MCF 10A (cell line): ENCODE measurements at regions not wholly inside any gene's neighbourhood (a gene's known extent, or its start where the extent isn't known, plus 50 kb on each side); places are given as distances from the start of the nearest gene placed in this dataset.

Experiments
- BruUV-seq: library from RNA; stranded (reverse); fragments of 400-500 nt; replicated peaks from 2 replicates; lab custom pipeline; 2021; lab: Mats Ljungman, UMichigan
- CTCF ChIA-PET: fragments of 300-600 bp; sonication (Branson Sonifier 250); formaldehyde crosslinking; extraction: SDS; loops from one replicate; lab custom pipeline; 2021; ENCODE audit warnings: antibody characterized with exemption, inconsistent platforms; lab: Yijun Ruan, JAX
- POLR2A ChIA-PET: fragments of 300-600, 350-650 bp; sonication (Branson Sonifier 250); formaldehyde crosslinking; extraction: SDS; loops from one replicate; lab custom pipeline; 2020; ENCODE audit warnings: antibody characterized with exemption, inconsistent platforms; lab: Yijun Ruan, JAX
- DNase-seq: peaks from one replicate; pipeline ENCODE4 v3.0.0-alpha.2; 2018; ENCODE audit not compliant: unreplicated experiment
- H3K27ac Mint-ChIP-seq: one replicate; pipeline ENCODE4 v1.8.0; 2022; ENCODE audit warnings: mild to moderate bottlenecking, low read depth, mixed read lengths; ENCODE audit not compliant: unreplicated experiment
- H3K27me3 Mint-ChIP-seq: one replicate; pipeline ENCODE4 v1.8.0; 2022; ENCODE audit warnings: mixed read lengths; ENCODE audit not compliant: insufficient read depth, unreplicated experiment
- H3K36me3 Mint-ChIP-seq: one replicate; pipeline ENCODE4 v1.8.0; 2022; ENCODE audit warnings: mild to moderate bottlenecking, moderate library complexity, mixed read lengths; ENCODE audit not compliant: insufficient read depth, unreplicated experiment
- H3K4me1 Mint-ChIP-seq: one replicate; pipeline ENCODE4 v1.8.0; 2022; ENCODE audit warnings: mixed read lengths; ENCODE audit not compliant: insufficient read depth, unreplicated experiment
- H3K4me3 Mint-ChIP-seq: one replicate; pipeline ENCODE4 v1.8.0; 2022; ENCODE audit warnings: mild to moderate bottlenecking, moderate library complexity, mixed read lengths; ENCODE audit not compliant: unreplicated experiment
- H3K9me3 Mint-ChIP-seq: one replicate; pipeline ENCODE4 v1.8.0; 2022; ENCODE audit warnings: mixed read lengths; ENCODE audit not compliant: unreplicated experiment
- CTCF ChIP-seq: fragments of 200-600 bp; IDR thresholded peaks from one replicate; pipeline ENCODE4 v1.8.0; 2022; ENCODE audit warnings: antibody characterized with exemption, mild to moderate bottlenecking; ENCODE audit not compliant: unreplicated experiment
- intact Hi-C: fragments of 100-400 bp; cut with micrococcal nuclease; formaldehyde crosslinking; loops from 2 replicates; pipeline ENCODE4 v1.14.1; 2022

DNA sequence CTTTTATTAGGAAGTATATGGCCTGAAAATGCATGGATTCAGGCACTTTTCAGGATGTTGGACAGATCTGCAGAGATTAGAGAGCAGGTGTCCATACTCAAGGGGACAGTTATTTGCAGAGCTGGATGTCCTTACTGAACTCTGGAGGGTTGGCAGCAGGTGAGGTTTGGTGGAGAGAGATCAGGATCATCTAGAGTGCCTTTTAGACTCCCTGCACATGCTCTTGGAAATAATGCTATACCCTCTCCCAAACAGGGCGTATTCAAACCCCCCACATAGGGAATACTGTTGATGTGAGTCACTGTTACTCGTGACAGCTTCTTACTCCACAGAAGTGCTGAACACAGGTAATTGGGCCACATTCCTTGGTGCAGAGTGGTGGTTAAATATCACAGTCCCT is 725.7 kb upstream of the SGCG start:
- no peaks in the 10 kb centered on the region for H3K36me3 Mint-ChIP-seq
- no peak overlapping the region for H3K27ac Mint-ChIP-seq
- POLR2A ChIA-PET = no interaction called here
- H3K4me3 Mint-ChIP-seq = no peak overlapping the region
- no peak for TF ChIP-seq CTCF
- no TSS peak for BruUV-seq
- H3K9me3 Mint-ChIP-seq = no peaks in the 10 kb centered on the region
- no peak for DNase-seq
- intact Hi-C loops = no loop called here
- H3K27me3 Mint-ChIP-seq = no peaks in the 10 kb centered on the region
- peaks cover 9% of the 10 kb centered on the region for H3K4me1 Mint-ChIP-seq
- CTCF ChIA-PET = no interaction called here

DNA sequence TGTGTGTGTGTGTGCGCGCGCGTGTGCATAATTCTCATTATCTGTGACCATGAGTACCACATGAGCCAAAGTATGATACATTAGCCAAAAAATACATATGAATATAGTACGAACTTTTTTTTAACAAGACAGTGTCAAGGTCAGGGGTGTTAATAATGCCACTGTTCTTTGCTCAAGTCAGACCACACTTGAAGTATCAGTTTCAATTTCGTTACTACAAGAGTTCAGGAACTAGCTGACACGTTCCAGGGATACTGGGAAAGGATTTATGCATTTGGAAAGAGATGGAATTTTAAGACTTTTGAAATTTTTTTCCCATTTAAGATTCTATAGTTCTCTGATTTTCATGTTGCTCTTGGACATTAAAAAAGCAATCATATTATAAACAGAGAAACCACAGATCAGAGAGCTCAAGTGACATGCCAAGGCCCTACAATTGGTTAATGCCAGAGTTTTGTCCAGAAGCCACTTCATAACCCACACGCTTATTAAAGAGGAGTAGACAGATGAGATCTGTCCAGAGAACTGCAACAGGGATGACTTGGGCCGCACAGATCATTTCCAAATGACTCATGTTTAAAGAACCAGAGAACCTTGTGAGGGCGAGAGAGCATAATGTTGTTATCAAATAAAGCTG is 718.8 kb upstream of the SGCG start:
- Mint-ChIP-seq H3K4me3 (no peak overlapping the region), H3K4me1 (peaks cover 12% of the 10 kb centered on the region), H3K9me3 (no peaks in the 10 kb centered on the region), H3K36me3 (peaks cover 6% of the 10 kb centered on the region), H3K27me3 (no peaks in the 10 kb centered on the region), H3K27ac (no peak overlapping the region)
- no TSS peak for BruUV-seq
- no peak for DNase-seq
- POLR2A ChIA-PET = interaction anchor here (0.6 to 0.7 kb wide), 2 partner anchors 16 to 75 kb away, joined by 3 read pairs; no protein-coding TSS in a partner anchor
- TF ChIP-seq CTCF = no peak
- intact Hi-C loops = no loop called here
- CTCF ChIA-PET = interaction anchor here (0.7 to 1.4 kb wide), 3 partner anchors 11 to 275 kb away, joined by 3 to 5 read pairs (median 4); no protein-coding TSS in a partner anchor

- Mint-ChIP-seq H3K36me3 (peaks cover 6% of the 10 kb centered on the region), H3K4me1 (peaks cover 12% of the 10 kb centered on the region), H3K4me3 (no peak overlapping the region), H3K27me3 (no peaks in the 10 kb centered on the region), H3K27ac (no peak overlapping the region), H3K9me3 (no peaks in the 10 kb centered on the region)
- no TSS peak for BruUV-seq
- no peak for TF ChIP-seq CTCF
- no peak for DNase-seq
- intact Hi-C loops = no loop called here
- ChIA-PET POLR2A (no interaction called here), CTCF (interaction anchor here (0.9 to 1.4 kb wide), 2 partner anchors 10 to 17 kb away, joined by 3 to 5 read pairs; no protein-coding TSS in a partner anchor)
Measured at GRCh38 chr13:22463089-22463488, 717.7 kb upstream of the SGCG start.

DNA sequence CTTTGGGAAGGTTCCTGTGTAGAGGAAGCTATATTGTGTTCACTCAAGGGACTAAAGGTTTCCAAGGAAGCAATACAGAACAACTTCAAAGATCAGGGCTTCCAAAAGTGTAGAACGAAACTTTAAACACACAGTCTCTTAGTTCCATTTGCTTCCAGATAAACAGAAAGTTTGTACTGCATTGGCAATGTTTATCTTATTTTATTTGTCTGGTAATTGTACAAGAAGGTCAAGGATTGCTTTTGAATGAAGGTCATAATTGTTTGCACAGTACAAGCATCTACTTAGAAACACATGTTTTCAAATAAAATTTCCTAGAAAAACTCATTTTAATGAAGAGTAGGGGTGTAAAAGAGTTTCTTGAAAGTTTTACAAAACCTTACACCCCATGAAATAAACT is 712.7 kb upstream of the SGCG start:
- Mint-ChIP-seq H3K27me3 (no peaks in the 10 kb centered on the region), H3K4me1 (peaks cover 11% of the 10 kb centered on the region), H3K27ac (no peak overlapping the region), H3K9me3 (no peaks in the 10 kb centered on the region), H3K36me3 (peaks cover 6% of the 10 kb centered on the region), H3K4me3 (no peak overlapping the region)
- BruUV-seq = no TSS peak
- intact Hi-C loops = no loop called here
- DNase-seq = no peak
- POLR2A ChIA-PET = interaction anchor here (0.7 kb wide), 1 partner anchor 279 kb away, joined by 4 read pairs; no protein-coding TSS in a partner anchor
- no peak for TF ChIP-seq CTCF
- CTCF ChIA-PET = interaction anchor here (1.0 kb wide), 1 partner anchor 35 kb away, joined by 3 read pairs; no protein-coding TSS in a partner anchor
